H9 (cell line): ENCODE measurements at regions not wholly inside any gene's neighbourhood (a gene's known extent, or its start where the extent isn't known, plus 50 kb on each side); places are given as distances from the start of the nearest gene placed in this dataset.
"Not testable (repeated sequence)": the region's sequence is repeated elsewhere in the genome, so short reads cannot be mapped to it uniquely, and the experiment has no call there.

ENCODE experiments used
- DNase-seq: peaks from one replicate; pipeline ENCODE4 v3.0.0-alpha.2; 2017
- H2AFZ ChIP-seq: one replicate; pipeline ENCODE4 v1.6.1; 2013; ENCODE audit warnings: mild to moderate bottlenecking, low read length, control low read depth, moderate library complexity
- H2AK5ac ChIP-seq: 2 replicates; pipeline ENCODE4 v1.6.1; 2013; ENCODE audit warnings: low read length, control low read depth, mixed read lengths; ENCODE audit not compliant: insufficient read length
- H2BK120ac ChIP-seq: one replicate; pipeline ENCODE4 v1.6.1; 2013; ENCODE audit warnings: low read depth, mild to moderate bottlenecking, low read length, control low read depth, inconsistent platforms; ENCODE audit not compliant: poor library complexity, severe bottlenecking
- H2BK12ac ChIP-seq: 2 replicates; pipeline ENCODE4 v1.6.1; 2013; ENCODE audit warnings: low read length, control low read depth, mixed read lengths, low read depth; ENCODE audit not compliant: insufficient read length
- H2BK15ac ChIP-seq: 2 replicates; pipeline ENCODE4 v1.6.1; 2013; ENCODE audit warnings: low read depth, low read length, control low read depth
- H2BK20ac ChIP-seq: one replicate; pipeline ENCODE4 v1.6.1; 2013; ENCODE audit warnings: low read depth, mild to moderate bottlenecking, low read length, control low read depth, inconsistent platforms; ENCODE audit not compliant: poor library complexity, severe bottlenecking
- H2BK5ac ChIP-seq: 2 replicates; pipeline ENCODE4 v1.6.1; 2013; ENCODE audit warnings: low read length, control low read depth, mixed read lengths; ENCODE audit not compliant: insufficient read length
- H3K14ac ChIP-seq: 2 replicates; pipeline ENCODE4 v1.6.1; 2013; ENCODE audit warnings: low read length, control low read depth; ENCODE audit not compliant: insufficient read depth
- H3K18ac ChIP-seq: 2 replicates; pipeline ENCODE4 v1.6.1; 2013; ENCODE audit warnings: low read depth, mild to moderate bottlenecking, mixed read lengths, low read length, control low read depth; ENCODE audit not compliant: insufficient read length
- H3K23ac ChIP-seq: 2 replicates; pipeline ENCODE4 v1.6.1; 2013; ENCODE audit warnings: low read length, control low read depth, mixed read lengths, low read depth; ENCODE audit not compliant: insufficient read length
- H3K23me2 ChIP-seq: 2 replicates; pipeline ENCODE4 v1.6.1; 2013; ENCODE audit warnings: low read depth, mild to moderate bottlenecking, mixed read lengths, low read length, control low read depth; ENCODE audit not compliant: insufficient read length, poor library complexity, severe bottlenecking
- H3K27ac ChIP-seq: 2 replicates; pipeline ENCODE4 v1.5.1; 2013; ENCODE audit warnings: low read length, control low read depth, mixed read lengths, low read depth; ENCODE audit not compliant: insufficient read length
- H3K27me3 ChIP-seq: 2 replicates; pipeline ENCODE4 v1.6.1; 2013; ENCODE audit warnings: low read length, control low read depth, inconsistent platforms; ENCODE audit not compliant: insufficient read depth
- H3K4ac ChIP-seq: 2 replicates; pipeline ENCODE4 v1.6.1; 2013; ENCODE audit warnings: low read depth, mild to moderate bottlenecking, control low read depth, inconsistent platforms, low read length, moderate library complexity
- H3K4me1 ChIP-seq: 2 replicates; pipeline ENCODE4 v1.6.1; 2013; ENCODE audit warnings: low read length, control low read depth, inconsistent platforms; ENCODE audit not compliant: insufficient read depth
- H3K4me2 ChIP-seq: 2 replicates; pipeline ENCODE4 v1.6.1; 2013; ENCODE audit warnings: low read length, control low read depth, mixed read lengths; ENCODE audit not compliant: insufficient read length, insufficient read depth
- H3K56ac ChIP-seq: 2 replicates; pipeline ENCODE4 v1.6.1; 2013; ENCODE audit warnings: low read depth, mild to moderate bottlenecking, mixed read lengths, low read length, control low read depth; ENCODE audit not compliant: insufficient read length
- H3K79me1 ChIP-seq: 2 replicates; pipeline ENCODE4 v1.6.1; 2013; ENCODE audit warnings: low read depth, mild to moderate bottlenecking, moderate library complexity, low read length, control low read depth, inconsistent platforms; ENCODE audit not compliant: insufficient read depth, poor library complexity, severe bottlenecking
- H3K79me2 ChIP-seq: 2 replicates; pipeline ENCODE4 v1.6.1; 2013; ENCODE audit warnings: low read length, control low read depth, inconsistent platforms; ENCODE audit not compliant: insufficient read depth
- H3K9ac ChIP-seq: 2 replicates; pipeline ENCODE4 v1.6.1; 2013; ENCODE audit warnings: low read length, control low read depth, mixed read lengths; ENCODE audit not compliant: insufficient read length; ENCODE audit errors: extremely low read depth
- H3K9me3 ChIP-seq: one replicate; pipeline ENCODE4 v1.6.1; 2013; ENCODE audit warnings: low read depth, low read length, inconsistent platforms; ENCODE audit not compliant: control insufficient read depth
- H3T11ph ChIP-seq: one replicate; pipeline ENCODE4 v1.6.1; 2013; ENCODE audit warnings: mild to moderate bottlenecking, low read length, control low read depth, inconsistent platforms
- H4K20me1 ChIP-seq: one replicate; pipeline ENCODE4 v1.6.1; 2013; ENCODE audit not compliant: control insufficient read depth, insufficient read length, insufficient read depth
- H4K5ac ChIP-seq: 2 replicates; pipeline ENCODE4 v1.6.1; 2013; ENCODE audit warnings: low read depth, mild to moderate bottlenecking, mixed read lengths, low read length, control low read depth; ENCODE audit not compliant: insufficient read length
- H4K8ac ChIP-seq: replicated peaks from 2 replicates; pipeline ENCODE4 v1.6.1; 2013; ENCODE audit warnings: low read length, control low read depth, mixed read lengths, low read depth; ENCODE audit not compliant: insufficient read length
- H4K91ac ChIP-seq: 2 replicates; pipeline ENCODE4 v1.6.1; 2013; ENCODE audit warnings: low read depth, mild to moderate bottlenecking, moderate library complexity, mixed read lengths, low read length, control low read depth; ENCODE audit not compliant: insufficient read length
- H3K27ac Mint-ChIP-seq, 3 experiments: 2 replicates in 2 of 3; 3 replicates in 1 of 3; pipeline ENCODE4 v1.8.0; 2020 to 2021; ENCODE audit warnings: mixed read lengths in 3 of 3, mild to moderate bottlenecking in 1 of 3, moderate library complexity in 1 of 3
- H3K27me3 Mint-ChIP-seq: 2 replicates; pipeline ENCODE4 v1.8.0; 2021; ENCODE audit warnings: low read depth, mild to moderate bottlenecking, moderate library complexity, mixed read lengths
- H3K36me3 Mint-ChIP-seq, 3 experiments: 2 replicates in 2 of 3; 3 replicates in 1 of 3; pipeline ENCODE4 v1.8.0; 2020 to 2021; ENCODE audit warnings: low read depth in 3 of 3, mixed read lengths in 3 of 3; ENCODE audit not compliant: insufficient read depth in 1 of 3
- H3K4me1 Mint-ChIP-seq, 2 experiments: 2 replicates each; pipeline ENCODE4 v1.8.0; 2020; ENCODE audit warnings: mixed read lengths in 2 of 2
- H3K4me3 Mint-ChIP-seq, 2 experiments: 2 replicates in 1 of 2; 3 replicates in 1 of 2; pipeline ENCODE4 v1.8.0; 2020 to 2021; ENCODE audit warnings: mild to moderate bottlenecking in 2 of 2, mixed read lengths in 2 of 2, moderate library complexity in 1 of 2
- H3K9me3 Mint-ChIP-seq, 2 experiments: 2 replicates in 1 of 2; 3 replicates in 1 of 2; pipeline ENCODE4 v1.8.0; 2020; ENCODE audit warnings: mild to moderate bottlenecking in 2 of 2, mixed read lengths in 2 of 2, moderate library complexity in 1 of 2
- WGBS: extraction: QIAGEN DNeasy Blood & Tissue Kit; methylation state at CpG from one replicate; pipeline ENCODE4 v1.1.7; 2013; ENCODE audit warnings: missing lambda C conversion rate, low lambda C conversion rate, mixed read lengths; ENCODE audit not compliant: insufficient read length; ENCODE audit errors: extremely low coverage; 5-methylcytosine and 5-hydroxymethylcytosine counted together

DNA sequence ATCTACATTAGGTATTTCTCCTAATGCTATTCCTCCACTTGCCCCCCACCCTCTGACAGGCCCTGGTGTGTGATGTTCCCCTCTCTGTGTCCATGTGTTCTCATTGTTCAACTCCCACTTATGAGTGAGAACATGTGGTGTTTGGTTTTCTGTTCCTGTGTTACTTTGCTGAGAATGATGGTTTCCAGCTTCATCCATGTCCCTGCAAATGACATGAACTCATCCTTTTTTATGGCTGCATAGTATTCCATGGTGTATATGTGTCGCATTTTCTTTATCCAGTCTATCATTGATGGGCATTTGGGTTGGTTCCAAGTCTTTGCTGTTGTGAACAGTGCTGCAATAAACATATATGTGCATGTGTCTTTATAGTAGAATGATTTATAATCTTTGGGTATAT, 50.6 kb upstream of the GRHL3 start:
- not testable (repeated sequence) for H3K27ac Mint-ChIP-seq, H2BK5ac ChIP-seq, H3K4me1 ChIP-seq

More for the DNA sequence above, 50.6 kb upstream of the GRHL3 start:
- not testable (repeated sequence) for H2BK15ac ChIP-seq, H3K23me2 ChIP-seq, H3K36me3 Mint-ChIP-seq, H2AK5ac ChIP-seq, H3K79me2 ChIP-seq, H3K14ac ChIP-seq, H2BK20ac ChIP-seq, DNase-seq, H3K9me3 ChIP-seq, H3K4me2 ChIP-seq, H3K56ac ChIP-seq, H3K9ac ChIP-seq, H3K27ac ChIP-seq, H3K18ac ChIP-seq, H4K91ac ChIP-seq, H3K4ac ChIP-seq, H2BK120ac ChIP-seq, H2BK12ac ChIP-seq, H3K23ac ChIP-seq, H3T11ph ChIP-seq, H2AFZ ChIP-seq, H4K8ac ChIP-seq, H4K20me1 ChIP-seq, H3K79me1 ChIP-seq, H3K27me3 Mint-ChIP-seq, H3K4me3 Mint-ChIP-seq, H4K5ac ChIP-seq, H3K27me3 ChIP-seq, H3K4me1 Mint-ChIP-seq
- no CpG with 5 or more reads among the region's 1 CpG for WGBS
- H3K9me3 Mint-ChIP-seq = peaks cover 17% of the 10 kb centered on the region in 2 experiments
